Panc1 (cell line): ENCODE measurements at regions not wholly inside any gene's neighbourhood (a gene's known extent, or its start where the extent isn't known, plus 50 kb on each side); places are given as distances from the start of the nearest gene placed in this dataset.

Experiments
- ATAC-seq: fragments of 200-7000 bp; cut with Tn5 transposase; 2 replicates; pipeline ENCODE4 v1.9.1; 2020; ENCODE audit warnings: mild to moderate bottlenecking, moderate library complexity
- BruUV-seq: library from RNA; stranded (reverse); fragments of 400-500 nt; replicated peaks from 2 replicates; lab custom pipeline; 2021; lab: Mats Ljungman, UMichigan
- CTCF ChIA-PET: fragments of 300-600 bp; sonication (Branson Sonifier 250); formaldehyde crosslinking; loops from one replicate; lab custom pipeline; 2022; ENCODE audit warnings: antibody characterized with exemption; lab: Charles Lee
- POLR2A ChIA-PET: fragments of 300-600 bp; sonication (Branson Sonifier 250); formaldehyde crosslinking; loops from one replicate; lab custom pipeline; 2022; ENCODE audit warnings: antibody characterized with exemption; lab: Charles Lee
- DNase-seq: peaks from one replicate; pipeline ENCODE4 v3.0.0-alpha.2; 2010; ENCODE audit warnings: low read depth, low spot score
- H3K27ac ChIP-seq: 2 replicates; pipeline ENCODE4 v1.5.1; 2011; ENCODE audit warnings: mild to moderate bottlenecking, low read length, inconsistent platforms
- H3K27me3 ChIP-seq: fragments of 200-500 bp; sonication (Bioruptor generic); 2 replicates; pipeline ENCODE4 v1.6.0; 2014; ENCODE audit warnings: low read length, inconsistent platforms; ENCODE audit not compliant: control insufficient read depth, insufficient read depth
- H3K36me3 ChIP-seq: fragments of 200-500 bp; sonication (Bioruptor generic); 2 replicates; pipeline ENCODE4 v1.5.1; 2014; ENCODE audit warnings: inconsistent platforms, mild to moderate bottlenecking, low read length, moderate library complexity; ENCODE audit not compliant: control insufficient read depth, insufficient read depth
- H3K4me1 ChIP-seq: 2 replicates; pipeline ENCODE4 v1.5.1; 2011; ENCODE audit warnings: inconsistent platforms, mild to moderate bottlenecking, low read length, moderate library complexity; ENCODE audit not compliant: control insufficient read depth, insufficient read depth
- H3K4me3 ChIP-seq, 2 experiments: 2 replicates each; pipeline ENCODE4 v1.5.1; 2011 to 2012; ENCODE audit warnings: low read depth in 2 of 2, low read length in 2 of 2, mild to moderate bottlenecking in 2 of 2, inconsistent platforms in 1 of 2, moderate library complexity in 1 of 2
- H3K9me3 ChIP-seq: fragments of 200-500 bp; sonication (Bioruptor generic); 2 replicates; pipeline ENCODE4 v1.5.1; 2014; ENCODE audit warnings: low read depth, mild to moderate bottlenecking, inconsistent platforms, low read length, moderate library complexity; ENCODE audit not compliant: control insufficient read depth, insufficient read depth
- CTCF ChIP-seq: fragments of 450-650 bp; IDR thresholded peaks from 2 replicates; pipeline ENCODE4 v1.5.1; 2017; ENCODE audit warnings: mild to moderate bottlenecking
- POLR2AphosphoS5 ChIP-seq: IDR thresholded peaks from 2 replicates; pipeline ENCODE4 v1.6.1; 2012; ENCODE audit warnings: mild to moderate bottlenecking, low read depth, low read length, moderate library complexity
- REST ChIP-seq, 2 experiments: IDR thresholded peaks; 2 replicates each; pipeline ENCODE4 v1.6.1; 2011 to 2012; ENCODE audit warnings: low read depth in 2 of 2, control low read depth in 1 of 2, low read length in 1 of 2, mild to moderate bottlenecking in 1 of 2, moderate library complexity in 1 of 2; ENCODE audit not compliant: insufficient read depth in 1 of 2
- SIN3A ChIP-seq: IDR thresholded peaks from 2 replicates; pipeline ENCODE4 v1.6.1; 2012; ENCODE audit warnings: low read depth, mild to moderate bottlenecking, low read length, moderate library complexity, borderline replicate concordance; ENCODE audit not compliant: insufficient read depth
- TCF7L2 ChIP-seq: IDR thresholded peaks from 2 replicates; pipeline ENCODE4 v1.6.1; 2011; ENCODE audit warnings: mild to moderate bottlenecking, low read depth, low read length, inconsistent platforms
- in situ Hi-C: cut with HindIII; loops from 2 replicates; pipeline ENCODE4 v1.10.0; 2016; ENCODE audit warnings: low sequenced_read_pairs, low pct_unique_long_range_greater_than_20kb
- intact Hi-C: fragments of 100-400 bp; cut with micrococcal nuclease; formaldehyde crosslinking; loops from one replicate; pipeline ENCODE4 v1.10.0; 2022; ENCODE audit not compliant: unreplicated experiment

- H3K27ac ChIP-seq: no peak overlapping the region
- no peak for TF ChIP-seq TCF7L2
- no peak for TF ChIP-seq CTCF
- TF ChIP-seq REST (IDR thresholded peaks at IDR 0.05; ENCODE audit: insufficient read depth in 1 of 2, low read depth in 2 of 2, low read length in 1 of 2): no peak
- no peak for TF ChIP-seq SIN3A
- TF ChIP-seq POLR2AphosphoS5: no peak
- in situ Hi-C loops (no loop called here), intact Hi-C loops (no loop called here)
- no peaks in the 10 kb centered on the region for H3K36me3 ChIP-seq
- peaks cover 3% of the 10 kb centered on the region; the same call in 1 of the 2 replicates for H3K9me3 ChIP-seq
- ATAC-seq: no peak
- H3K4me3 ChIP-seq: no peak overlapping the region
- no peaks in the 10 kb centered on the region for H3K27me3 ChIP-seq
- ChIA-PET POLR2A (no interaction called here), CTCF (no interaction called here)
- no TSS peak for BruUV-seq
- DNase-seq: no peak
- no peaks in the 10 kb centered on the region for H3K4me1 ChIP-seq
Observed at GRCh38 chr1:82464362-82465001, 663.7 kb downstream of the ADGRL2 start.

GRCh38 chr1:82463951-82464350 is 663.2 kb downstream of the ADGRL2 start:
- Histone ChIP-seq H3K27me3 (no peaks in the 10 kb centered on the region), H3K36me3 (no peaks in the 10 kb centered on the region), H3K4me3 (no peak overlapping the region), H3K27ac (no peak overlapping the region), H3K4me1 (no peaks in the 10 kb centered on the region), H3K9me3 (peaks cover 3% of the 10 kb centered on the region; the same call in 1 of the 2 replicates)
- in situ Hi-C loops (no loop called here), intact Hi-C loops (no loop called here)
- TF ChIP-seq TCF7L2 (no peak), SIN3A (no peak), CTCF (no peak)
- ATAC-seq: no peak
- no peak for DNase-seq
- BruUV-seq: no TSS peak
- POLR2A ChIA-PET: no interaction called here
- CTCF ChIA-PET: no interaction called here
